DMS114 treated with DMSO at 0.1 percent for 48 hours (cell line): ENCODE measurements at regions not wholly inside any gene's neighbourhood (a gene's known extent, or its start where the extent isn't known, plus 50 kb on each side); places are given as distances from the start of the nearest gene placed in this dataset.

Experiments used
- DNase-seq: peaks from one replicate; lab custom pipeline; 2025; ENCODE audit not compliant: unreplicated experiment; lab: John Stamatoyannopoulos, UW

DNA sequence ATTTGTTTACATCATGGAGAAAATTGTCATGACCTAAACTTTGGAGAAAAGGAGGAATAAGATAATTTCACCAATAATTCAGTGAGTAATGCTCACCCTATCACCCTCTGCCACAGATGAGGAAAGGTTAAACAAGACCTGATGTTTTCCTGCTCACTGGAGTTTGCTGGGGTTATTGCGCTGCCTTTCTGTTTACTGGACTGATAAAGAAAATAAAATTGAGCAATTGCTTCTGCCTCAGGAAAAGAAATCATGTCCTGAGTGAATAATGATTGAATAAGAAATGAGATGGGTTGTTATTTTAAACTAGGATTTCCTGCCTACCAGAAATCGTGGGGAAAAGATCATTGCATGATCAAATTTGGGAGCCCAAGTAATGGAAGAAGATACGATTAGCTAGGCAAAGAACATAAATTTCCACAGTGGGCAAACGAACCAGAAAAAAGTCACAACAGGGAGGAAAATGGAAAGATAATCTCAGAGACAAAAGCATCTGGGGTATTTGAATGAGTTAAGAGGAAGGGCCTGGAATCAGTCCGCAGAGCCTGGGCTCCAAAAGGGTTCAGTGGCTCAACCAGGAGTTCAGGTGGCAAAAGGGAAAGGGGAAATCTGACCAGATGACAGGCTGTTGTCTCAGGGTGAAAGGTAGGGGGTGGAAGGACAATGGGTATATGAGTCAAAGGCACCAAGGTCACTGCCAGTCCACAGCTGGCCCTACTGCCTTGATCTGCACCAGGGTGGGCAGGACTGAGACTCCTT lies 146.8 kb downstream of the FAM43A start:
- no peak for DNase-seq

DNA sequence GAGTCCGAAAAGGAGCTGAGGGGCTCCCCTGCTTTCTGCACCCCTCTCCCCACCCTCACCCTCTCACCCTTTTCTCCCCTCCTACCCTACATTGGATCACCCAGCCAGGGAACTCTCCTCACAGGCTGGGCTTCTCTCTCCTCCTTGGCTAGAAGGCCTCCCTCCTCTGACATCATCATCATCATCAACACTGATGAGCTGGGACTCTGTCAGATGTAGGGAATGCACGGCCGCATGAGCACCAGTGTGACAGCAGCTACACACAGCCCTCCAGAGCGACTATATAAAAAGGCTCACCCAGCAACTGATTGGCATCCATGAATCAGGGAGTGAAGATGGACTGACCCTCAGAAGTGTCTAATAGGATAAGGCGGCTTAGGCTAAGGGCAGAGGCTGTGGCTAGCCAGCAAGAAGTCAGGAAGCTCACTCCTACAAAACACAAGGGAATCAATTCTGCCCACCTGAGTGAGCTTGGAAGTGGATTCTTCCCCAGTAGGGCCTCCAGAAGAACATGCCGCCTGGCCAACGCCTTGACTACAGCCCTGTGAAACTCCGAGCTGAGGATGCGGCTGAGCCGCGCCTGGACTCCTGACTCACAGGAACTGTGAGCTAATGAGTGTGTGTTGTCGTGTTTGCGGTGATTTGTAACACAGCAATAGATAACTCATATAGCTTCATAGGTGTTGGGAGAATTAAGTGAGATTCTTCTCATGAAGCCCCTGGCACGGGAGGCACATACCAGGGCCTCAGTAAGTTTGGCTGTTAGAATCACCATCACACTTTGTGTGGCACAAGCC lies 147.6 kb downstream of the FAM43A start:
- no peak for DNase-seq

DNA sequence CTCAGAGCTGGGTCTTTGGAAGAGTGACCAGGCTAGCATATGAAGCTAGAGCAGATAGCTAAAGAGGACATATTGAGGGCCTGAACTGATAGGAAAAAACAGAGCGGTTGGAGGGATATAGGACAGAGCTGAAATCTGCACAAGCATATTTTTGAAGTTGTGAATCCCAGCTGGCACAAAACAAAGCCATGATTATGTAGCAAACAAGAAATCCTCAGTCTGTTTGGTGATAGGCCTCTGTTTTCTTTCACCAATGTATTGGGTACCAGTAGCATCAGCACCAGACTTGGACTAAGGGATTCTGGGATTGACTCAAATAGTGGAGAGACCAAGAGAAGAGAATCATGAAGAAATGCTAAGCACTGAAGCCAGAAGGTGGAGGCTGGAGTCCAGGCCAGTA lies 151.0 kb downstream of the FAM43A start:
- no peak for DNase-seq

DNA sequence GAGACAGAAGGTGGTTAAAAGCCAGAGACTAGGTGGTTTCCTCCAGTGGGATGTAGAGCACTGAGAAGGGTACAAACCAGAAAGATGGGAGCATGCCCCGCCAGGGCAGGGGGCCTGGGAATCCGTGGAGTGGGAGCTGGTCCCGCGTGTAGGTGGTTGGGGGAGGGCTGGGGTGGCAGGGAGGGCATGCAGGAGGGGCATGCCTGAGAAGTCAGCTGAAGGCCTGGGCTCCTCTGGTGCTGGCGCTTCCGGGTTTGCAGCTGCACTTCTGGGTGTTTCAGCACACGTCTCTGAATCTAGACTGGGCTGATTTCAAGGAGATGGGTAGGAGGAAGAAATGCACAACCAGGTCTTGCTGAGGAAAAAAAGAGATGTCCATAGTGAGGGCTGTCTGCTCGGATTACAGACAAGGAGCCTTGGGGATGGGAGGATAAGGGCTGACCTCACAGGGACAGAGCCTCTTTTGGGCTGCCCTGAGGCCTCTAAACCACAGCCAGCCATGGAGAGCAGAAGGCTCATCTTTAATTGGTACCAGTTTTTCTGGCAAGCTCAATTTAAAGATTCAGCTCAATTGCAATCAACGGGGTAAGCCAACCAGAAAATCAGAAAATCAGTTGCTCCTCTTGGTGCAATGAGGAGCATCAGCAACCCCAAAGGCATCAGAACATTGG lies 151.9 kb downstream of the FAM43A start:
- no peak for DNase-seq

DNA sequence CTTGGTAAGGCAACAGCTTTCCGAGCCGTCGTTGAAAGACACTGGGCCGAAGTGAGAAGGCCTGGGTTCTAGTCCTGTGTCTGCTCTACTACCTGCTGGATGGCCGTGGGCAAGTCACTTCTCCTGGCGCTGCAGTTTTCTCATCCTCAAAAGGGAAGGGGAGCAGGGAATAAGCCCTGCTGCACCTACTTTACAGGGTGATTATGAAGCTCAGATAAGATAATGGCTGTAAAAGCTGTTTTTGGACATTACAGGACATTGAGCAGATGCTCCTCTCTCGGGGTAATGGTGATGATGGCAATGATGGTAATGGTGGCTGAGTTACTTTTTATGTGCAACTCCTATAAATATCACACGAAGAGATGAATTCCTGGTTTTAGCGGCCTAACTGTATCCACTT lies 152.6 kb downstream of the FAM43A start:
- no peak for DNase-seq

DNA sequence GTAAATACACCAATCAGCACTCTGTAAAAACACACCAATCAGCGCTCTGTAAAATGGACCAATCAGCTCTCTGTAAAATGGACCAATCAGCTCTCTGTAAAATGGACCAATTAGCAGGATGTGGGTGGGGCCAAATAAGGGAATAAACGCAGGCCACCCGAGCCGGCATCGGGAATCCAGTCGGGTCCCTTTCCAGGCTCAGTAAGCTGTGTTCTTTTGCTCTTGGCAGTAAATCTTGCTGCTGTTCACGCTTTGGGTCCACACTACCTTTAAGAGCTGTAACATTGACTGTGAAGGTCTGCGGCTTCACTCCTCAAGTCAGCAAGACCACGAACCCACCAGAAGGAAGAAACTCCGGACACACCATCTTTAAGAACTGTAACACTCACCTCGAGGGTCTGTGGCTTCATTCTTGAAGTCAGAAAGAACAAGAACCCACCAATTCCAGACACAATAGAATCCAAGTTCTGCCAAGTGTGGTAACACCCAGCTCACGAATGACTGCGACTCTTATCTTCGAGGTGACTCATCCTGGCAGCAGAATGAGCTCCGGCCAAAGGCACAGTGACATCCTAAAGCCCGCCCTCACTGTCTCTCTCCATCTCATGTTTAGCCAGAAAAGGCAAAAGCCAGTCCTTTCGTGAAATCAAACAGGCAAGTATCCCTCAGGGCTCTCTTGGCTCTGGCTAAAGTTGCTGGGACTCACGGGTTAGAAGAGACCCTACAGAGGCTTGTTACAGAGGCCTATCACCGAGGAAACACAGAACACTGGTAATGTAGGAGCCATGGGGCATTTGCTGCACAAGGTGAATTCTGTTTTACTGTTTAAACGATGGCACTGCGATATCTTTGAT lies 155.2 kb downstream of the FAM43A start:
- no peak for DNase-seq

DNA sequence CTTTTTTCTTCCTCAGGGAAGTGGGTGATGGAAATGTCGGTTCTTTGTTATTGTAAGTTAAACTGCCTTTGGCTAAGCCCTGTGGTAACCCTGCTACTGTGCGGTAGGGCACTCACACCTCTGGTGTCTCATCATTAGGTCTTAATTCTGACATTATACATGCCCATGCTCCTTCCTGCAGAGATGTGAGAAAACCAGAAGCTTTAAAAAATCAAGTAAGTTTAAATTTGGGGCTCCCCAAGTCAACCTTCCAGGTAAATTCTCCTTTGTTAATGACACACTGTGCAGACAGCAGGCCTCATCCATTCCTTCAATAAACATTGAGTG lies 155.8 kb downstream of the FAM43A start:
- DNase-seq: no peak

DNA sequence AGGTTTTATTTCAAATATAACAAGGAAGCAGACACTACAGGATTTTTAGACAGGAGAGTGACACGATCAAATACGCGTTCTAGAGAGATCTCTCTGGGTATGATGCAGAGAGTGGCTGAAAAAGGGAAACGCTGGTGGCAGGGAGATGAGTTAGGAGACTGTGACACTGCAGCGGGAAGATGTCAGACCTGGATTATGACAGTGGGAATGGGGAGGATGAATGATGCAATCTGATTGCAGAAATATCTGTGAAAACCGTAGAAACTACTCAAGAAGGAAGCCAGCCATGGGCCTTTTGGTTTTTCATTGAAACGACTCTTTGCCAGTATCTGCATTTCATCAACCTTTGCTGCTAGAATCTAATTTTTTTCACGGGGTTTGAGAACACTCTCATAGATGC lies 157.9 kb downstream of the FAM43A start:
- DNase-seq: no peak

DNA sequence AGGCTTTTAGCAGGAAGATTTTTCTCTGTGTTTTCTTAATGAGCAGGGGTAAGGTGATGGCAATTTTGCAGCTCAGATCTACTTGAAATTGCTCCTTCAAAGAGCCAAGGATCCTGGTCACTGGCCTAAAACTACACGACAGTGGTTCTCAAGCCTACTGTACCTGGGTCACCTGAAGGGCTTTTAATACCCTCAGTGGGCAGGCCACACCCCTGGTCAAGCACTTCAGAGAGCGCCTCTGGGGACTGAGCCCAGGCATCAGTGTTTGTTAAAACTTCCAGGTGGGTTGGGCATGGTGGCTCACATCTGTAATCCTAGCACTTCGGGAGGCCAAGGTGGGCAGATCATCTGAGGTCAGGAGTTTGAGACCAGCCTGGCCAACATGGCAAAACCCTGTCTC lies 158.4 kb downstream of the FAM43A start:
- no peak for DNase-seq

DNA sequence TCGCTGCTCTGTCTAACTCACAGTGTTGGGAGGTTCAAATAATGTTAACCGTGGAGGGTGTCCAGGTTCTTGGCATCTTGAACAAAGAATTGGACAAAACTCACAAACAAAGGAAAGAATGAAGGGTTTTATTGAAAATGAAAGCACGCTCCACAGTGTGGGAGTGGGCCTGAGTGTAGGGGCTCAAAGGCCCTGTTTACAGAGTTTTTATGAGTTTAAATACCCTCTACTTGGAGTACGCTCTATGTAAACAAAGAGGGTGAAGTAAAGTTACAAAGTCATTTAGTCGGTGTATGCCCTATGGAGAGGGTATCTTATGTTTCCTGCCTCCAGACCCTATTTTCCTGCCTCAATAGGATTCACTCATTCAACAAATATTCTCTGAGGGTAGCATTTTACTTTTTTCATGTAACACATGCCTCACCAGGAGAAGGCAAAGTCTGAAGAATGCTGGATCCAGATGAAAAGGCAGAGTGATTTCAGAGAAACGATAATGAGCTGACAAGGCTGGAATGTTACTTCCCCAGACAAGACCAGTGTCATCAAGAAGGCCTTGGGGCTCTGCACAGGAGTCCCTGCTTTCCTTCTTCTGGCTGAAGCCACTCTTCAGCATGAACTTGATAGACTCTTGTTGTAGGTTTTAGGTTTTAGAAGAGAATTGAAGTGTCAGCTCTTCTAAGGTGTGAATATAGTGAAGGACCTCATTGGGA lies 163.6 kb downstream of the FAM43A start:
- no peak for DNase-seq

DNA sequence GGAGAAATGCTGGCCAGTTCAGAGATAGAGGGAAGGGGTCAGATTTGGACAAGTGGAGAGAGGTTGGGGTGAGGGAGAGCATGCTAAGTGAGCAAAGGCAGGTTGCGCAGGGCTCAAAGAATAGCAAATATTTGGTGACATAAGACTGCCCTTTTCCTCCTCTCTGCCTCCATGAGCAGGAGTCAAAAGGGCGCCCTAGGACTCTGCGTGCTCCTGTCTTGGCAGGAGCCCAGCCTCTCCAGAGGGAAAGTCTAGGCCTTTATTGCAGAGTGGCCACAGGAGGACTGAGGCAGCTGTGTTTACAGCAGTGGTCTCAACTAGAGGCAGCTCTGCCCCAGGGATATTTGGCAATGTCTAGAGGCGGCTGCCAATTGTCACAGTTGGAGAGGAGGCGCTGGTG lies 165.6 kb downstream of the FAM43A start:
- DNase-seq: no peak

DNA sequence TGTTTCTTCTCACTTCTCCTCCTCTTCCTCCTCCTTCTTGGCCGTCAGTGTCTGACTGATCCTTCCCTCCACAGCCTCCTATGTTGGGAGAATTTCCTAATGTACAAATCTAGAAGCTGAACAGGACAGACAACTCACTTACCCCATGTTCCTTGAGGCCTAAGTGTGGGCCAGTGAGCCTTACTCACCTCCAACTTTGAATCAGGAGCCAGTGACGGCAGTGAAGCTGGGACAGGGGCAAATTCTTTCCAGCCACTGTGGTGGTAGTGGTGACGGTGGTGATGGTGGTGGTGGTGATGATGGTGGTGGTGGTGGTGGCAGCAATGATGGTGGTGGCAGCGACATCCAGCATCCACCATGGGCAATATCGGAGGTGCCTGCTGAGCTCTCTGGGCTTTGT lies 166.3 kb downstream of the FAM43A start:
- DNase-seq: no peak

DNA sequence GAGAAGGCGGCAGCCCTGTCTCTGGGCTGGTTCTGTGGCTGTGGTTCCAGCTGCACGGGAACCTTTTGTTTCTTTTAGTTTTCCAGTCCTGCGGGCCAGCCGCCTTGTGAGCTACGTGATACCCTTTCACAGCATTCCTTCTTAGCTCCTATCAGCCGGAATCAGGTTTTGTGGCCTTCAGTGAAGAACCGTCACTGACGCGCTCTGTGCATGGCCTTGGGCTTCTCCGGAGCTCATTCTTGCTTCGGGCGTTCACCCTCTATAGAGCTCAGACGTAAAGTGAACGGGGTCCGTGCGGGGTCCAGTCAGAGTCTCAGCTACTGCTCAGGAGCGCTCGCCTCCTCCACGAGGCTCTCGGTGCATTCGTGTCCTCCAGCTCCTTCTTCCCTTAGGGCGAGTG lies 166.7 kb downstream of the FAM43A start:
- DNase-seq: no peak

DNA sequence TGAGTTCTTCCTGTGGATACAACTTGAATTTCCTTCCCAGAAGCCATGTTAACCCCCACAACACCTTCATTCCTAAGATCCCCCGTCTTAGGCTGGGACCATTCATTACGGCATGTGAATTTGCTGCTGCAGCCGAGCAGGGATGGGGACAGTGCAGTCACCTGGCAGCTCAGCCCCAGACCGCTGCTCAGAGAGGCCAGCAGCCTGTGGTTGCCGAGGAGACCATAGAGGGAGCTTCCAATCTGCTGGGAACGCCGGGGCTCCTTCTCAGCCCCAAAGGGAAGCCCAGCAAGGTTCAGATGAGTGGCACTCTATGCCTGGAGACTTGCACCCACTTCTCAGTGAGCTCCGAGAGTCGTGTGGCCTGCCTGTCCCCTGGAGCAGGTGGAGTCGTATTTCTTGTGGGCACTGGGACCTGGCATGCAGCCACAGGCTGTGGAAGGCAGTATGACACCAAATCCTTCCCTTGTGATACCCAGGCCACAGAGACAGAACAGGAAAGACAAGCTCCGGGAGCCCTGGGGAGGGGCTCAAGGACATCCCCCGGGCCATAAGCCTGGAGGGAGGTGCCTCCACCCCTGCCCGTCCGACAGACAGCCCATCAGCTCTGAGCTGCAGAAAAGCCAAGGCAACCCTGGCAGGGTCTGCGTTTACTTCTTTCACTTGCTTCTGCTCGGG lies 167.3 kb downstream of the FAM43A start:
- DNase-seq: no peak

DNA sequence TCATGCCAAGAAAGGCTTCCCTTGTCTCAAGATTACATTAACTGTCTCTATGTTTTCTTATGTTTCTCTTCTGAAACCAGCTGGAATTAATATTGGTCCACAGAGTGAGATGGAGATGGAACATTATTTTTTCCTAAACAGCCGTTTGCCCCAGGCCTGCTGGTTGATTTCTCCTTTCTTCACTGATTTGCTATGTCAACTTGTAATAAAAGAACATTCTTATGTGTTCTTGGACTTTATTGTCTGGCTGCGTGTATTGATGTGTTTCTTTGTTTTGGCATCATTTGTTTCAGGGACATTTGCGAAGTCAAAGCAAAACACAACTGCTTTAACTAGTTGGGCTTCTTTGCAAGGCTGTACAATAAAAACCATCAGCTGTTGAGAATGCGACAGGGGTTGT lies 168.5 kb downstream of the FAM43A start:
- no peak for DNase-seq

DNA sequence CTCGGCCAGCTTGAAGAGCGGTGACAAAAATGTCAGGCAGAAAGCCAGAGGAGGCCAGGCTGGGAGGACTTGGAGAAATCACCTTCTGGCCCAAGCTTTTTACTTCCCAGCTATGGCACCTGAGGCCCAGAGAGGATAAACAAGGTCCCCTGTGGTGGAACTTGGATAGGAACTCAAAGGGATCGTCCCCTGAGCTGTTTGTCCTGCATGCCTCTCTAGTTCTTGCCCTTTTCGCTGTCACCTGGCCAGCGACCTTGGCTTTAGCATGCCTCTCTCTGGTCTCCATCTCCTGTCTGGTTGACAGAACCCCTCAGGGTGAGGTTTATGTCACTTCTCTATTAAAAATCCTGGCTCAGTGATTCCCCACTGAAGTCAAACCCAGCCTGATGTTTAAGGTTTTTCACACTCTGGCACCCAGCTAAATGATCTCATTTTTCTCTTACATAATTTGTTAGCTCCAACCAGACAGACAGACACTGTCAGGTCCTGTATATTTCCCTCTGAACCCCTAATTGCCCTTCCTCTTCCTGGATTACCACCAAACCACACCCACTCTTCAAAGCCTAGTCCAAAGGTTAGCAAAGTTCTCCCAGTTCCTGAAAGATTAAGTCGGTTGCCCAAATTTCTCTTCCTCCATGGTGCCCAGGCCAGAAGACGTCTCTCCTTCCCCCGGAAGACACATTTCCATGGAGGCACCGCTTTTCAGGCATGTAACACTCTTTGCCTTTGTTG lies 169.1 kb downstream of the FAM43A start:
- DNase-seq: no peak

DNA sequence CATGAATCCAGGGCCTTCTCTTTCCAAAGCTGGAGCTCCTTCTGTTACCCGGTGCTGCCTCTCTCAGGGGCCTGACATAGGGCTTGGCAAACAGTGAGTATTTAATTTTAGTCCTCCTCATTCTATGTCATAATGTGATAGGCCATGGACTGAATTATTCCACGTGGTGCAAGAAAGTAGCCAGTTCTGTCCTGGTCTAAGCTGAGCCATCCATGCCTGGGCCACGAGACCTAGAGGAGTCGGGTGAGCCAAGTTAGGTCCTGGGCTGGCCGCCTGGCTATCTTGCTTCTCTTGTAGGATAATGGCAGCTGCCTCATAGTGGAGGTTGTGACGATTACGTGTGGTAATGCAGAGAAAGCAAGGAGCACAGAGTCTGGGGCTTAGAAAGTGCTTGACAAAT lies 170.6 kb downstream of the FAM43A start:
- no peak for DNase-seq

DNA sequence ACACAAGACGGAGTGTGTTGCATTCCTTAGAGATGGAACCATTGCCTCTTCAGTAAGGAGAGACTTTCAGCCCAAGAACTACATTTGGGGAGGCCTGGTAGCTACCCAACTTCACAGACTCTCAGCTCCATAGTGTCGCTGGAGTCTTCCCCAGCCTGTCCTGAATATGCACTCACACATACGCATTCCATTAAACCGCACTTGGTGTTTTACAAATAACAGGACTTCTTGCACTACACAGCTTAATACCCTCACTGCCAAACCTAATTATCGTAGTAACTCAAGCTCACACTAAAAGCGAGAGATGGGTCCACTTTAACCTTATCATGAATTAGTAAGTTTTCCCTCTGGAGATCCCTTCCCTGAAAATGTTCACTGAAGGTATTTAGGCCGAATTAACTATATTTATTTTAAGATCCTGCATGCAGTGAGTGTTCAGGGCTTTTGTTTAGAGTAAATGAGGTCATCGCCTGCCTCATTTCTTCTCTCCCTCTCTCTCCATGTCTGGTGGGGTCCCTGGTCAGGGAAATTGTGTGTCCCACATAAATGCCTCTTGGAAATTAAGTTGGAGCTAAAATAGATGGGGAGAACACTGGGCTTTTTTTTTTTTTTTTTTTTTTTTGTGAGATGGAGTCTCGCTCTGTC lies 171.9 kb downstream of the FAM43A start:
- no peak for DNase-seq

DNA sequence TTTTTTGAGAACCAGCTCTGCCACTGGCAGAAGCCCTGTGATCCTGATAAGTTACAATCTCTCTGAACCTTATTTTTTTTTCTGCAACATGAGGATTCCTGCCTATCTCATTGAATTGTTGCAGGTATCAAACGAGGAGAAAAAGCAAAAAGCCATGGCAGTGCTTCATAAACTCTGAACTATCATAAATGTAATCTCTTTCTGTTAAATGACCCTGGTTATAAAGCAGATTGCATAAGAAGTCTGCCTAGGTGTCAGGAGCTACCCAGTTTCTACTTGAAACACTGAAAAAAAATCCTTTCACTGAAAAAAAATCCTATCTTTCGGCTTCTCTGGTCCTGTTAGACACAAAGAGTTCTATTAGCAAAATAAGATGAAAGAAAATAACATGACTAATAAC lies 172.7 kb downstream of the FAM43A start:
- no peak for DNase-seq
